HG02678 (cell line): ENCODE measurements at regions not wholly inside any gene's neighbourhood (a gene's known extent, or its start where the extent isn't known, plus 50 kb on each side); places are given as distances from the start of the nearest gene placed in this dataset.

ENCODE experiments used
- ATAC-seq: cut with Tn5 transposase; IDR thresholded peaks from one replicate; pipeline ENCODE4 v1.9.1; 2021; ENCODE audit warnings: mild to moderate bottlenecking, moderate library complexity; ENCODE audit not compliant: unreplicated experiment

DNA sequence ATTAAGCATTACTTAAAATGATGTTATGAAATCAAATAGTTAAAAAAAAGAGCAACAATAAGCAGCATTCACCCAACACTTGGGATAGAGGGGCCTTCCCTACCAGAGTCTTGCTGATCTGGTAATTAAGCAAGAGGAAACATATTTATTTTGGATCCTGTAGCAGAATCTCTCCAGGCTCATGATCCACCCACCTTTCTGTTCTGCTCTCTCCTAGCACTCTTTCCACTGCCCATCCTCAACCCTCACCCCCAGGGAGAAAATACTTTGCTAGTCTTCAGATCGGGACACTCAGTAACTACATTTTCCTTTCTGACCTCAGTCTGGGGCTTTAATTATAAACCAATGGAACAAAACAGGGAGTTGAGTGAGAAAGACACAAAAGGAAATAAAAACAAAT is 1541.9 kb downstream of the AACS start:
- ATAC-seq, result no peak

DNA sequence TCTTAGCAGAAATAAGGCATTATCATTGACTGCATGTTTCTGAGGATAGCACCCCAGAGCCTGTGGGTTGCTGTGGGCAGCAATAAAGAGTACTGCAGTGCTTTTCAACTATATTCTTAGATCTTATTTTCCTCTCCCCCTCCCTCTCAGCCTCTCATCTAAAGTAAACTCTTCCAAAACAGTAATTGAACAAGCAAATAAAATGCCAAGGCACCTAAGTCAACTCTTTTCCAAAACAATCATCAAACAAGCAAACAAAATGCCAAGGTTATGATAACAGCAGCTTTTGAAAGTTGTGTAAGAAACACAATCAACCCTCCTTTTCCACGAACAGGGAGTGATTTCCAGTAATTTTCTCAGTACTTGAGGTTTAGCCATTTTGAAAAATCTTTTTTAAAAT is 1542.6 kb downstream of the AACS start:
- ATAC-seq, result no peak

DNA sequence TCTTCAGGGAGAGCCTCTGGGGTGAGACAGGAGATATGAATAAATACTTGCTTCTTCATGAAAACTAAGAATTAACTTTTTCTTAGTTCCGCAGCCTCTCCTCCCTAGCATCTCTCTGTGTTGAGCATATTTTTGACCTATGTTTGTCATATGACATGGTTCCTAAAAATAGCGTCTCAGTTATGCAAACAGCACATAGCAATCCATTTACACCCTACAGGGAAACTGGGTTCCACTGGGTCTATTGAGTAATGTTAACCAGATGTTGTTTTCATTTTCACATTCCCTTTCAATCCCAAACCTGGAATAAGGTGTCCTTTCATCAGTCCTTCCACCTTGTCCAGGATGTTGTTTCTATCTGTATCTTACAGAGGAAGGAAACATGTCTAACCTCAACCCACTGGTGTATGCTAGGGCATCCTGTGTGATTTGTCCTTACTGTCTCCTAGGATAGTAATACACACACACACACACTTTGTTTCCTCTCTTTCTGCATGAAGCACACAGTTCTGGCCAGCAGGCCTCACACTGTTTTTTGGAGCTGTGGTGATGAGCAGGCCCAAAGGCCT is 1543.5 kb downstream of the AACS start:
- ATAC-seq, result no peak

DNA sequence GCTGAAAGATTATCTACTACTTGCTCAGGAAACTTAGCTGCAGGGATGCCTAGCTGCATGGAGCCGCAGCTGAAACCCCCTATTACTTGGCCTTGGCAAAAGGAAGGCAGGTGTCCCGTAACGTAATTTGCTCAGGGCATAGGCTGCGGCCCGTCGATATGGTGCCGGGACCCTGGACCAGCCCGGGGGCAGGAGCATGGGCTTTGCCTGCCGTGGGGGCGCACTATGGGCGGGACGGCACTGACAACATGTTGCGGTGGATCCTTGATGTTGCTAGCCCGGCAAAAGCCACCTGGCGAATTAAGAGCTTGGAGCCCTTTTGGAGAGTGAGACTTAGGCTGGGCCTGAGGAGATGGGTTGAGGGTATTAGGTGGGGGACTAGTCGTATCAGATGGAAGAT is 1551.2 kb downstream of the AACS start:
- no peak for ATAC-seq

DNA sequence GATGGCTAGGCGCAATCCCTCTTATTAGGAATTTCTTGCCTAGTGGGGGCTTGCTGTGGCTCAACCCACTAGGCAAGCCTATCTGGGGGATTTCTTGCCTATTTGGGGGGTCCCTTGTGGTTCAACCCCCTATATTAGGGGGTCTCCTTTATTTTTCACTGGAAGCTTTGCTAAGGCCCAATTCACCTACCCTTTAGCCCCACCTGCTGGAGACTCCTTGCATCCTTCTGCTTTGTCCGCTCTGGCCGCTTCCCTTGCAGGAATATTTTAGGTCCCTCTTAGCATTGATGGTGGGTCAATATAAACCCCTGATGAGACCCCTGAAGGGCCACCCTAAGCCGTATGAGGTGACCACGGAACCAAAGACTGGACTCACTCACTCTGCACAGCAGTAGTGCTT is 1552.1 kb downstream of the AACS start:
- ATAC-seq, result no peak

DNA sequence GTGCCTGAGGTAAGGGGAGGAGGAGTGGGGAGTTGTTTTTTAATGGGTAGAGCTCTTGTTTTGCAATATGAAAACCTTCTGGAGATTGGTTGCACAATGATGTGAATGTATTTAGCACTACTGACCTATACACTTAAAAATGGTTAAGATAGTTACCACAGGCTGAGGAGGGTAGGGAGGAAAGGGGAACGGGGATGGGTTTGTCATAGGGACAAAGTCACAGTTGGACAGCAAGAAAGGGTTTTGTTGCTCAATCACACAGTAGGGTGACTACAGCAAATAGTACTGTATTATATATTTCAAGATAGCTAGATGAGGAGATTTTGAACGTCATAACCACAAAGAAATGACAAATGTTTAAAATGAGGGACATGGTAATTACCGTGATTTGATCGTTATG is 1562.4 kb downstream of the AACS start:
- no peak for ATAC-seq

DNA sequence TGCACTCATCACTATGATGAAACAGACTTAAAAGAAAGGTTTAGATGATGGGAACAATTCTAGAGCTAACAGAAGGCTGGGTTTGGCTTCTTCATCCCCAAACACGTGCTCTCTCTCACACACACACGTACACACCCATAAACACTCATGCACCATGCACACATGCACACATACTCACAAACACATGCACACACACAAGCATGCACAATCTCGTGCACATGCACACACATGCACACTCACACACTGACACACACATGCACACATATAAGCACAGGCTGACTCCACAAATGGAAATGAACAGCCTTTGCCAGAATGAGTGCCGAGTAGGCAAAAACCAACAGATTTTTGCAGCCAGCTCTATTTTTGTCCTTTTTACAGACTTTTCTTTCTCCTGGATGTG is 1571.6 kb downstream of the AACS start:
- ATAC-seq, result no peak

DNA sequence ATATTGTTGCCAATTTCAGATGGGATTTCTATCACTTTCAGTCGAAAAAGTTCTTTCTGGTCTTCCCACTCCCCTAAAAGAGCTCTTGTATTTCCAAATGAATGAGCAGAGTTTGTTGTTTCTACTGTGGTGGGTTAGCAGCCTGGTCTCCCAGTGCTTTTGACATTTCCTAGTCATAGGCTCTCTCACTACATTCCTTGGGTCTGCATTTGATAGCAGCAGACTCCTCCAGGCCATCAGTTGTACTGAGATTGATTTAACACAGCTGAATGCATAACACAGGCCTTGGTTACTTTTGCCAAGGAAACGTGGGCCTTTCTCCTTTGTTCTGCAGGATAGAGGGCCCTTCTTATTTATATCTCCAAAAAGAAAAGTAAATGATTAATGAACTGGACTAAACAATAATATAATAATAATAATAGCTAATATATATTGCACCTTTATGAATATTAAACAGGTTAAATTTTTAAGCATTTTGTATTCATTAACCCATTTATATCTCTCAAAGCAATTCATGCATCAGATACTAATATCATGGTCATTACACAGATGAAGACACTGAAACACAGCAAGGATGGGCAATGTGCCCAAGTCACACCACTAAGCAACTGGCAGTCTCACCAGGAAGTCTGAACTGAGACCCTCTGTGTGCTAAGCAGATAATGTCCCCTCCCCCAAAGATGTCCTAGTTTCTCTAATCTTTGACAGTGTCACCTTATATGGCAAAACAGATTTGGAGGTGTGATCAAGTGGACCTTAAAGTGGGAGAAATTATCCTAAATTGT is 1579.2 kb downstream of the AACS start:
- ATAC-seq, result no peak

DNA sequence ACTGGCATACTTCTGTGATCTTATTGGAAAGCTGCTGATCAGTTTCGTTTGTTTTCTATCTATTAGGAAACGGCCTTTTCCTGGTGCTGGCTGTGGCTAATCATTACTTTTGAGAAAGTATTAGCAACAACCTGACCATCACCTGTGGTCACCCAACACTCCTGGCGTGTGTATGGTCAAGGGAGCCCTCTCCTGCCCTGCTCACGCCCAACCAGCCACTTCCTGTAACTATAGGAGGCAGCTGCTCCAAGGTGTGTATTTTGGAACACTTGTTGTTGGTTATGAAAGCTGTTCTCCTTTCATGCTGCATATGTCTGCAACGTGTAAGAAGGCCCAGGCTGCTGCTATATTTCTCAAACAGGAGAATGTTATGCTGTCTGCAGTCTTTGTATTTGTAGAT is 1582.8 kb downstream of the AACS start:
- ATAC-seq, result no peak

DNA sequence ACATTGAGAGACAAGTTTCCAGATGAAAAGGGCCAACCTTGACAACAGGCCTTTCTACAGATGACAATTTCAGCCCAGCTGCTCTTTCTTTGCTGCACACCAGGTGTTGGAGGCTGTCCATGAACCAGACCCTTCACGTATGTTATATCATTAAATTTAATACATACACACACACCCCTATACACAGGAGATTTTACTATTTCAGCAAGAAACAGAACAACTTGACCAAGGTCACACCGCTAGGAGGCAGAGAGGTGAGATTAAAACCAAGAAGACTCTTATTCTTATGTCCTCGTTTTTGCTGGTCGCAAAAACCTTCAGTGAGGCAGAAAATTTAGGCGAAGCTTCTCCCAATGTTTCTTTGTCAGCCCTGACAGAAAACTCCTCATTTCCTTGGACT is 1585.9 kb downstream of the AACS start:
- ATAC-seq, result no peak

DNA sequence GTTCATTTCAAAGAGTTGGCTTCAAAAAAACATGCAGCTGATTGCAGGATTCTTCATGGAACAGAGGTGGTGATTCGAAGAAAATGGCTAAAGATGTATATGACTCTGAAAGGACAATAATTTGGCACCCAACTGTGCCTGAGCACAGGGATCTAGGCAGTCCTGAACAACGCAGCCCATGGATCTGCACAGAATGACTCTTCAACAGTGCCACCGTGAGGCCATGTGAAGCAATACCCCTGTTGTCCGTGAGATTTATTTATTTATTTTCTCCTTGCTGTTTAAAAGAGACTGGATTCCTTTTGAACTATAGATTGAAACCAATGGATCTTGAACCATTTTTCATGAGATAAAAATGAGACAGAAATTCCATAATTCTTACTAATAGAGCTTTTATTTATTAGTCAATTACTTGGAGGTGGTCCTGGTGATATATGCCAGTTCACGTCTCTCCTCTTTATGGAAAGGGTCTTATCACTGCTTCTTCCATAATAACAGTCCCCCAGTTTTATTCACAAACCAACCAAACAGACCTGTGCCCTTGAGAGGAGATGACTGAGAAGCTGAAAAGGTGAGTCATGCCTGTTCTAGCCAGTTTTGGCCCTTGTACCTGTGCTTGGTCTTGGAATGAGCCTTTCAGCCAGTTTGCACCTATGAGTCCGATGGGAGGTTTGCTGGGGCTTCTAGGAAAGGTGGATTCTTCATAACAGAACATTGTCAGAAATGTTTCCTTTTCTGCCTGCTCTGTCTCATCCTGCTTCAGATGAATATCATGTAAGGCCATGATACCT is 1598.3 kb downstream of the AACS start:
- no peak for ATAC-seq

DNA sequence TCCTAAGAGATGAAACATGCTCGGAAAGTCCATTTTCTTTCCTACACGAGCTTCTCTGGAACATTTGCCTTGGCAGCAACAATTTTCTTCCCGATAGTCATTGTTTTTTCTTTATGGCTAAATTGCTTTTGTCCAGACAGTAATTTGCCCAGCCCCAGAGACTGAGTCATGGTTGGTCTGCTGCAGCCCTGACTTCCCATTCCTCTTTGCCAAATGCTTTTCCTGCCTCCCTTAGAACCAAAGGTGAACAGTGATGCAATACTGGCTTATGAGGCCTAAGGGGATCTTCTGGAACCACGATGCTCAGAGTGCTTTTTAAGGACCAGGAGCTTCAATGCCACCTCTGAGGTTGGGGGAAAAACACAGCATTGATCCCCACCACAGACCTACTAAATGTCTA is 1599.6 kb upstream of the TMEM132C start:
- ATAC-seq, result no peak

DNA sequence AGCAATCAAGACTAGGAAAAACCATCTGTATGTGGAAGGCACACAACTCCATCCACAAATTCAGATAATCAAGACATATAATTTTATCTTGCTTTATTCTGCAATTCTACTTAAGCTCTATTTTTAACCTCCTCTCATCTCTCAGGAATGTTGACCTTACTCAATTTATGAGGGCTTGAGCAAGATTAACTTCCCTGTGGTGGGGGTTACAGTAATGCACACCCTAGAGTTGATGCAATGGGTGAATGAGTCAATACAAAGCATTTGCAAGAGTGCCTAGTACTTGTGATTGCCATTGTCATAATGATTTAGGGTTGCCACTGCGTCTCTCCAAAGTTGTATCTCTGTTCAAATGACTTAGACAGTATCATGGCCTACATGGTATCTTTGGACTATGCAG is 1598.4 kb upstream of the TMEM132C start:
- no peak for ATAC-seq

DNA sequence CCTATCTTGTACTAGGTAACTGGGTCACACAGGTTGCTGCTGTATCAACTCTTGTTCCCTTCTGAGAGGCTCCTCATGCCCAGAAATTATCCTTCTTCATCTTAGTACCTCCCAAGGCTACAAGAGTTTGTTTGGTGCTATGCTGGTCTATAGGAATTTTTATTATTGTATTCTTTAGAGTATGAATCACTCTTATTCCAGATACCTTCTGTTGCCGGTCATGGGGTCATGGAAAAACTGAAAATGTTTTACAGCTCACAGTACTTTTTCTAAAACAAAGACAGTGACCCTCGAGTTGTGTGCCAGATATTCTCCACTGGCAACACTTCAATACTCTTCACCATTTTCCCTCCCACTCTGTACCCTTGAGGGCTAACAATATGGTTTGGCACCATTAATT is 1598.0 kb upstream of the TMEM132C start:
- ATAC-seq, result no peak

DNA sequence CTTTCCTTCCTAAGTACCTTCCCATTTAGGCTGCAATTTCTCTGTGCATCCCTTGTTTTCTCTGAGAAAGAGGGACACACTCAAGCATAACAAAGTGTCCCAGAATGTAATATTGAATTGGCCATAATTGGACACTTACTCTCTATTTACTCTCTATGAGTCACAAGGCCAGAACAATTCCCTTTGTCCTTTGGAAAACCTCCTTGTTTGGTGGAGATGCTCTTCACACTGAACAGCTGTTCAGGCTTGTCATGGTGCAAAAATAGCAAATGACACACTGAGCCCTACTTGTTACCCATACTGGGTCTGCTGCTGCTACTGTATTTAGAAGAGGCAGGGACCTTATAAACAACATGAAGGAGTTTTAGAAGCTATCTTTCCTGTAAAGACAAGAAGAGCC is 1590.5 kb upstream of the TMEM132C start:
- ATAC-seq, result no peak

DNA sequence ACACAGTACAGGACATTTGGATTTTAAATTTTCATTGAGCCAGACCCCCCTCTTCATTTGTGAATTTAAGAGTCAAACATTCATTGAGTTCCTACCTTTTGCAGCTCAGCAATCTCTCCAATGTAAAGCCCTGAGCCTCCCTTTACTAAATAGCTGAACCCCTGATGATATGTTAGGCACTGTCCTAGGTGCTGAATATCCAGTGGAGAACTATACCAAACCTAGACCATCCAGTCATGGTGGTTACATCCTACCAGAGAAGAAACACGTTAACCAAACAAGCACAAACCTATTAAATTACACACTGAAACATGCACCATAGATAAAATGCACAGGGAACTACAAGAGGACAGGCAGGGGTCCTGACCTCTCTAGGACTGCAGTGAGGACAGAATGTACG is 1585.3 kb upstream of the TMEM132C start:
- no peak for ATAC-seq

DNA sequence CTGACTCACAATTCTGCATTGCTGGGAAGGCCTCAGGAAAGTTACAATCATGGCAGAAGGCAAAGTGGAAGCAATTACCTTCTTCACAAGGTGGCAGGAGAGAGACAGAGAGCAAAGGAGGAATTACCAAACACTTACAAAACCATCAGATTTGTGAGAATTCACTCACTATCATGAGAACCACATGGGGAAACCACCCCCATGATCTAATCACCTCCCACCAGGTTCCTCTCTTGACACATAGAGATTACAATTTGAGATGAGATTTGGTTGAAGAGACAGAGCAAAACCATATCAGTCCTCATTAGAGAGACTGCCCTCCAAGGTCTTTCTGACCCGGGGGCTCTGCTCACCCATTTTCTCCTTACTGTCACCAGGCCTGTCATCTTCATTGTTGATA is 1582.3 kb upstream of the TMEM132C start:
- no peak for ATAC-seq

DNA sequence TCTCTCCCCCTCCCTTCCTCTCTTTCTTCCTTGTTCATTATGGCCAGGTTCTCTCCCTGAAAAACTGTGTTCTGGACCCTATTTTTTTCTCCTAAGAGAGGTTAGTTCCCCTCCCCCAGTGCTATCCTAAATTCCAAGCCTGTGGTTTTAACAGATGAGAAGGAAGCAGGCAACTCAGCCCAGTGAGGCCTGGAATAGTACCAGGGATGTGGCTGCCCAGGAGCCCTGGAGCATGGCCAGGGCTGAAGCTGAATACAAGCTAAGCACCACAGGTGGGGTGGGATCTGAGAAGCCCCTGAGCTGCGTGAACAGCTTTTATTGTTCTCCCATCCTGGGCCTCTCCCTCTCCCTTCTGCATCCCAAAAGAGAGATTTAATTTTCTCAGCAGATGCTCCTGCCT is 1581.3 kb upstream of the TMEM132C start:
- no peak for ATAC-seq

DNA sequence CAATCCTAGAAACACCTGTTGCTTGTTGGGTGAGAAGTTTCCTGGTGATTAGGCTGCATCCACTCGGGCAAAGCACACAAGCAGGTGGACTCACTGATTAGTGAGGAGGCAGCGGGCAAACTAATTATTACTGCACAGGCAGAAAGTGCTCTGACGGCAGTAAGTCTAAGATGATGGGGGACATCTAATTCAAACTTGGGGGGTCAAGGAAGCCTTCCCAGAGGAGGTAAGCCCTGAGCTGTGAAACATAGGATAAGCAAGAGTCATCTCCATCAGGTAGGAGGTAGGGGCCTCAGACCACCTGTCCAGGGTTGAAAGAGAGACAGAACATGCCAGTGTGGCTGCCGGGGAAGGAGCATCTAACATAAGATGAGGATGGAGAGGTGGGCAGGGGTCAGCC is 1578.4 kb upstream of the TMEM132C start:
- ATAC-seq, result no peak

DNA sequence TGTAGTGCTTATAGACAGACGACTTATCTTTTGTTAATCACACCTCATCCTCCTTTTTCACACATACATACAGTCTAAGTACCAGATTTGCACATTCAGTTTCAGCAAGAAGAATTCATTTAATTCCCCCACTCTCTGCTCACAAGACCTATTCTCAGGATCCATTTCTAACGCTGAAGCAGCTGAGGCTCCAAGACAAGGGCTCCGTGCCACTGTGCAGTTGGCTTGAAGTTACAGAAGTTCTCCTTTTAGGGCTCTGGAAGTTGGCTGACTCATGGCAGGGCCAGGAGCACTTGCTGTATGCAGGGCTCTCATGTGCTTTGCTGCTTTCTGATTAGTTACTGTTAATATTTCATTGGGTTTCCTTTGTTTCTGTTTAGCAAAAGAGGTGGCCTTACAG is 1566.9 kb upstream of the TMEM132C start:
- ATAC-seq, result no peak

DNA sequence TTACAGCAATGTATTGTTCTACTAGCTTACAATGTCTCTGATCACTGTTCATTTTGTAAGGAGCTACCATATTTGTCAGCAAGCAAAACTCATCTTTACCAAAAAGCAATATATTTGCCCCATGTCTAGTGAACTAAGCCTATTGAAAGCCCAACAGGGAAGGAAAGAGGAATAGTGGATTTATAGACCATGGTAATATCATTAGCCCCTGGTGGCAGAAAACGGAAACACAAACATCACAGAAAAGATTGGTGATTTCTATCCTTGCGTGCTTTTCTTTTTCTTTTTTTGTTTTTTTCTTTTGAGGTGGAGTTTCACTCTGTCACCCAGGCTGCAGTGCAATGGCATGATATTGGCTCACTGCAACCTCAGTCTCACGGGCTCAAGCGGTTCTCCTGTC is 1562.4 kb upstream of the TMEM132C start:
- ATAC-seq, result no peak

DNA sequence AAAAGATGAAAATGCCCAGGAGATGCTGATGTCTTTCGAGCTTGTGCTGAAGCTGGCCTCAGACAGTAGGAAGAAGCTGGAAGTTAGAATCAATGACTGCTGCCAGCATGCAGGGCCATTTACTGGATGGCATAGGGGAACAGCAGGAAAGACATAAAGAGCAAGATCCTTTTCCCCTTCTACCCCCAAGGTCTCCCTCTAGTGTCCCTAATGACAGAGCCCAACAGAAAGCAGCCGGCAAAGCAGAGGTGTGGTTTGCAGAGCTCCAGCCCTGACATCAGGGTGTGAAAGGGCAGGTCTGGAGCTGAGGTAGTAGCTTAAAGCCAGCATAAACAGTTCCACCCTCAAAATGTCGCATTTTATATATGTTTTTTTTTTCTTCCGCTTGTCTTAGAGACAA is 1560.7 kb upstream of the TMEM132C start:
- ATAC-seq, result no peak
